ENCODE measurements at regions not wholly inside any gene's neighbourhood (a gene's known extent, or its start where the extent isn't known, plus 50 kb on each side); places are given as distances from the start of the nearest gene placed in this dataset.

- DNase-seq (ENCODE audit: low read depth) = no peak
These were observed 1363.9 kb upstream of the CRIM1 start for GRCh38 chr2:34991508-34992274.

- DNase-seq (ENCODE audit: low read depth) = no peak
These were observed 1370.1 kb upstream of the CRIM1 start for GRCh38 chr2:34985474-34985873.

GRCh38 chr2:34980689-34981088, 1374.9 kb upstream of the CRIM1 start:
- DNase-seq (ENCODE audit: low read depth) = no peak

- no peak for DNase-seq (ENCODE audit: low read depth)
These were observed 1376.4 kb upstream of the CRIM1 start for GRCh38 chr2:34979148-34979547.

- no peak for DNase-seq (ENCODE audit: low read depth)
These were observed 1362.7 kb upstream of the FAM98A start for GRCh38 chr2:34961822-34962221.

- DNase-seq (ENCODE audit: low read depth) = no peak
These were observed 1355.7 kb upstream of the FAM98A start for GRCh38 chr2:34954758-34955157.

GRCh38 chr2:34950797-34951196, 1351.7 kb upstream of the FAM98A start:
- no peak for DNase-seq (ENCODE audit: low read depth)

- DNase-seq (ENCODE audit: low read depth) = no peak
These were observed 1350.2 kb upstream of the FAM98A start for GRCh38 chr2:34949316-34949715.

- no peak for DNase-seq (ENCODE audit: low read depth)
These were observed 1337.0 kb upstream of the FAM98A start for GRCh38 chr2:34936089-34936488.

GRCh38 chr2:34912084-34912483, 1313.0 kb upstream of the FAM98A start:
- DNase-seq (ENCODE audit: low read depth) = no peak

GRCh38 chr2:34909992-34910705, 1311.0 kb upstream of the FAM98A start:
- DNase-seq (ENCODE audit: low read depth) = no peak

- DNase-seq (ENCODE audit: low read depth) = no peak
These were observed 1308.7 kb upstream of the FAM98A start for GRCh38 chr2:34907812-34908211.

- no peak for DNase-seq (ENCODE audit: low read depth)
These were observed 1302.6 kb upstream of the FAM98A start for GRCh38 chr2:34901739-34902138.

GRCh38 chr2:34899079-34899478, 1300.0 kb upstream of the FAM98A start:
- DNase-seq (ENCODE audit: low read depth) = no peak

GRCh38 chr2:34892766-34893165, 1293.7 kb upstream of the FAM98A start:
- no peak for DNase-seq (ENCODE audit: low read depth)

- no peak for DNase-seq (ENCODE audit: low read depth)
These were observed 1293.2 kb upstream of the FAM98A start for GRCh38 chr2:34892256-34892655.

GRCh38 chr2:34875091-34875745, 1276.1 kb upstream of the FAM98A start:
- DNase-seq (ENCODE audit: low read depth) = no peak

GRCh38 chr2:34853646-34854045, 1254.5 kb upstream of the FAM98A start:
- DNase-seq (ENCODE audit: low read depth) = no peak

- no peak for DNase-seq (ENCODE audit: low read depth)
These were observed 1252.7 kb upstream of the FAM98A start for GRCh38 chr2:34851804-34852203.

GRCh38 chr2:34849827-34850226, 1250.7 kb upstream of the FAM98A start:
- DNase-seq (ENCODE audit: low read depth) = no peak

GRCh38 chr2:34848691-34849090, 1249.6 kb upstream of the FAM98A start:
- no peak for DNase-seq (ENCODE audit: low read depth)

GRCh38 chr2:34848132-34848531, 1249.0 kb upstream of the FAM98A start:
- DNase-seq (ENCODE audit: low read depth) = no peak

GRCh38 chr2:34844629-34845028, 1245.5 kb upstream of the FAM98A start:
- no peak for DNase-seq (ENCODE audit: low read depth)
